Esophagus squamous epithelium (tissue), 5 donors: ENCODE measurements at regions not wholly inside any gene's neighbourhood (a gene's known extent, or its start where the extent isn't known, plus 50 kb on each side); places are given as distances from the start of the nearest gene placed in this dataset.

Experiments used
- DNase-seq: peaks from one replicate; lab custom pipeline; 2025; lab: John Stamatoyannopoulos, UW
- H3K27ac ChIP-seq, 4 donors: fragments of 200-600 bp; sonication (generic); one replicate each; pipeline ENCODE4 v1.5.1; 2016 to 2019; ENCODE audit warnings: mild to moderate bottlenecking in 1 of 4
- H3K27me3 ChIP-seq, 4 donors: fragments of 200-600 bp; sonication (generic); 1 replicate in 3 of 4; 2 replicates in 1 of 4; pipeline versions ENCODE4 v1.5.1 to v1.6.0; 2017 to 2021; ENCODE audit warnings: antibody characterized with exemption in 1 of 4
- H3K36me3 ChIP-seq, 3 donors: fragments of 200-600 bp; sonication (generic); one replicate each; pipeline ENCODE4 v1.5.1; 2016 to 2019
- H3K4me1 ChIP-seq, 3 donors: fragments of 200-600 bp; sonication (generic); one replicate each; pipeline ENCODE4 v1.5.1; 2017 to 2019
- H3K4me3 ChIP-seq, 4 donors: fragments of 200-600 bp; sonication (generic); 1 replicate in 3 of 4; 2 replicates in 1 of 4; pipeline ENCODE4 v1.5.1; 2016 to 2019; ENCODE audit warnings: mild to moderate bottlenecking in 2 of 4, moderate library complexity in 1 of 4
- H3K9me3 ChIP-seq, 3 donors: fragments of 200-600 bp; sonication (generic); one replicate each; pipeline ENCODE4 v1.5.1; 2016 to 2019
- CTCF ChIP-seq, 6 experiments: fragments of 450-650 bp in 4 of 6; fragments of 200-600 bp in 2 of 6; sonication (generic) in 2 of 6; IDR thresholded peaks; one replicate each; pipeline ENCODE4 v1.5.1; 2016 to 2019; ENCODE audit warnings: antibody characterized with exemption in 6 of 6, mild to moderate bottlenecking in 4 of 6, moderate library complexity in 4 of 6
- POLR2A ChIP-seq, 4 donors: fragments of 450-650 bp; IDR thresholded peaks; one replicate each; pipeline ENCODE4 v1.6.1; 2017; ENCODE audit warnings: antibody characterized with exemption in 4 of 4, mild to moderate bottlenecking in 4 of 4, moderate library complexity in 3 of 4
- WGBS, 2 donors: methylation state at CpG; one replicate each; pipeline ENCODE4 v1.1.5; 2018; 5-methylcytosine and 5-hydroxymethylcytosine counted together
- intact Hi-C: fragments of 100-400 bp; cut with DNase I; formaldehyde crosslinking; loops from one replicate; pipeline ENCODE4 v1.15.0; 2022
- donor health status: DM: yes; HTN: yes; CAD: no.

- Histone ChIP-seq H3K4me1 (peaks cover 0 to 45% (median 8%) of the 10 kb centered on the region in 3 donors), H3K27me3 (no peaks in the 10 kb centered on the region), H3K4me3 (peak overlapping the region in 1 of 4 donors; percentile 10), H3K9me3 (no peaks in the 10 kb centered on the region), H3K36me3 (no peaks in the 10 kb centered on the region), H3K27ac (peak overlapping the region; percentile 49 to 82 (median 79))
- WGBS, 2 donors, result 31 to 74% methylated on average over 2 to 5 of the region's 5 CpGs
- intact Hi-C loops, result no loop called here
- DNase-seq, result no peak
- TF ChIP-seq POLR2A (IDR thresholded peaks at IDR 0.05) (no peak), CTCF (IDR thresholded peaks at IDR 0.05) (no peak)
Observed at GRCh38 chr3:59189939-59190338, 140.1 kb upstream of the CFAP20DC start.

DNA sequence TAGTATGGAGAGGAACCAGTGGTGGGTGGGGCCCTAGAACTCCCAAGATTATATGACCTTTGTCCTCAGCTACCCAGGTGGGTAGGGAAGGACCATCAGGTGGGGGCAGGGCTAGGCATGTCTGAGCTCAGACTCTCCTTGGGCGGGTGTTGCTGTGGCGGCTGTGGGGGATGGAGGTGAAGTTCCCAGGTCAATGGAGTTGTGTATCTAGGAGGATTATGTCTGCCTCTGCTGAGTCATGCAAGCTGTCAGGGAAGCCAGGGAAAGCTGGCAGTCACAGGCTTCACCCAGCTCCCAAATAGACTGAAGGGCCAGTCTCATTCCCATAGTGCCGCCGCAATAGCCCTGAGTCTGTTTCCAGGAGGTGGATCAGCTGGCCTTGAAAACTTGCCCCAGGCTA lies 139.7 kb upstream of the CFAP20DC start:
- H3K4me1 ChIP-seq, result peaks cover 0 to 45% (median 8%) of the 10 kb centered on the region in 3 donors
- peak overlapping the region in 1 of 4 donors; percentile 10 for H3K4me3 ChIP-seq
- H3K36me3 ChIP-seq, result no peaks in the 10 kb centered on the region
- peak overlapping the region; percentile 49 to 82 (median 79) for H3K27ac ChIP-seq
- DNase-seq, result no peak
- WGBS, 2 donors, result 65% methylated on average over 3 of the region's 4 CpGs; no CpG with 5 or more reads in 1 of the 2 donors
- no peak for TF ChIP-seq POLR2A (IDR thresholded peaks at IDR 0.05)
- no peak for TF ChIP-seq CTCF (IDR thresholded peaks at IDR 0.05)
- no peaks in the 10 kb centered on the region for H3K27me3 ChIP-seq
- no peaks in the 10 kb centered on the region for H3K9me3 ChIP-seq
- intact Hi-C loops, result no loop called here

GRCh38 chr3:59186725-59187124 lies 136.9 kb upstream of the CFAP20DC start:
- no peak for DNase-seq
- 32 to 41% methylated on average over 1 of the region's 1 CpG for WGBS, 2 donors
- Histone ChIP-seq H3K27ac (no peak overlapping the region), H3K4me1 (peaks cover 0 to 29% (median 8%) of the 10 kb centered on the region in 3 donors), H3K9me3 (no peaks in the 10 kb centered on the region), H3K36me3 (no peaks in the 10 kb centered on the region), H3K27me3 (no peaks in the 10 kb centered on the region), H3K4me3 (no peak overlapping the region)
- no peak for TF ChIP-seq POLR2A (IDR thresholded peaks at IDR 0.05)
- TF ChIP-seq CTCF (IDR thresholded peaks at IDR 0.05), result no peak
- intact Hi-C loops, result no loop called here

GRCh38 chr3:59185591-59186369 lies 136.0 kb upstream of the CFAP20DC start:
- DNase-seq, result no peak
- intact Hi-C loops, result no loop called here
- Histone ChIP-seq H3K4me3 (no peak overlapping the region), H3K27ac (no peak overlapping the region), H3K4me1 (peaks cover 0 to 19% (median 8%) of the 10 kb centered on the region in 3 donors), H3K27me3 (no peaks in the 10 kb centered on the region), H3K36me3 (no peaks in the 10 kb centered on the region), H3K9me3 (no peaks in the 10 kb centered on the region)
- no peak for TF ChIP-seq POLR2A (IDR thresholded peaks at IDR 0.05)
- no peak for TF ChIP-seq CTCF (IDR thresholded peaks at IDR 0.05)
- 68 to 89% methylated on average over 3 of the region's 3 CpGs for WGBS, 2 donors

GRCh38 chr3:59180006-59180405 lies 130.2 kb upstream of the CFAP20DC start:
- no peaks in the 10 kb centered on the region for H3K4me1 ChIP-seq
- H3K27ac ChIP-seq, result no peak overlapping the region
- no peaks in the 10 kb centered on the region for H3K36me3 ChIP-seq
- 62 to 80% methylated on average over 3 of the region's 3 CpGs for WGBS, 2 donors
- no peak for DNase-seq
- intact Hi-C loops, result no loop called here
- no peaks in the 10 kb centered on the region for H3K27me3 ChIP-seq
- TF ChIP-seq POLR2A (IDR thresholded peaks at IDR 0.05) (no peak), CTCF (IDR thresholded peaks at IDR 0.05) (no peak)
- no peak overlapping the region for H3K4me3 ChIP-seq
- peaks cover 0 to 5% (median 0%) of the 10 kb centered on the region in 3 donors for H3K9me3 ChIP-seq
